SK-N-SH (cell line): ENCODE measurements at regions not wholly inside any gene's neighbourhood (a gene's known extent, or its start where the extent isn't known, plus 50 kb on each side); places are given as distances from the start of the nearest gene placed in this dataset.
"Not testable (repeated sequence)": the region's sequence is repeated elsewhere in the genome, so short reads cannot be mapped to it uniquely, and the experiment has no call there.

Experiments used
- JUND ChIP-seq: IDR thresholded peaks from 2 replicates; pipeline ENCODE4 v1.4.0; 2012
- TF ChIP-seq, protein P1 (sequence below): fragments of 200-600 bp; sonication (generic); IDR thresholded peaks from 2 replicates; pipeline ENCODE4 v1.6.1; 2017; ENCODE audit warnings: antibody characterized with exemption, mild to moderate bottlenecking, moderate library complexity

GRCh38 chr1:120238867-120239266, 62.5 kb upstream of the SEC22B start:
- TF ChIP-seq, protein P1, sequence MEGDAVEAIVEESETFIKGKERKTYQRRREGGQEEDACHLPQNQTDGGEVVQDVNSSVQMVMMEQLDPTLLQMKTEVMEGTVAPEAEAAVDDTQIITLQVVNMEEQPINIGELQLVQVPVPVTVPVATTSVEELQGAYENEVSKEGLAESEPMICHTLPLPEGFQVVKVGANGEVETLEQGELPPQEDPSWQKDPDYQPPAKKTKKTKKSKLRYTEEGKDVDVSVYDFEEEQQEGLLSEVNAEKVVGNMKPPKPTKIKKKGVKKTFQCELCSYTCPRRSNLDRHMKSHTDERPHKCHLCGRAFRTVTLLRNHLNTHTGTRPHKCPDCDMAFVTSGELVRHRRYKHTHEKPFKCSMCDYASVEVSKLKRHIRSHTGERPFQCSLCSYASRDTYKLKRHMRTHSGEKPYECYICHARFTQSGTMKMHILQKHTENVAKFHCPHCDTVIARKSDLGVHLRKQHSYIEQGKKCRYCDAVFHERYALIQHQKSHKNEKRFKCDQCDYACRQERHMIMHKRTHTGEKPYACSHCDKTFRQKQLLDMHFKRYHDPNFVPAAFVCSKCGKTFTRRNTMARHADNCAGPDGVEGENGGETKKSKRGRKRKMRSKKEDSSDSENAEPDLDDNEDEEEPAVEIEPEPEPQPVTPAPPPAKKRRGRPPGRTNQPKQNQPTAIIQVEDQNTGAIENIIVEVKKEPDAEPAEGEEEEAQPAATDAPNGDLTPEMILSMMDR = not testable (repeated sequence)
- TF ChIP-seq JUND = not testable (repeated sequence)
